NCI-H2171 treated with DMSO at 0.1 percent for 48 hours (cell line): ENCODE measurements at regions not wholly inside any gene's neighbourhood (a gene's known extent, or its start where the extent isn't known, plus 50 kb on each side); places are given as distances from the start of the nearest gene placed in this dataset.

Source experiments
- DNase-seq: peaks from one replicate; lab custom pipeline; 2025; lab: John Stamatoyannopoulos, UW

DNA sequence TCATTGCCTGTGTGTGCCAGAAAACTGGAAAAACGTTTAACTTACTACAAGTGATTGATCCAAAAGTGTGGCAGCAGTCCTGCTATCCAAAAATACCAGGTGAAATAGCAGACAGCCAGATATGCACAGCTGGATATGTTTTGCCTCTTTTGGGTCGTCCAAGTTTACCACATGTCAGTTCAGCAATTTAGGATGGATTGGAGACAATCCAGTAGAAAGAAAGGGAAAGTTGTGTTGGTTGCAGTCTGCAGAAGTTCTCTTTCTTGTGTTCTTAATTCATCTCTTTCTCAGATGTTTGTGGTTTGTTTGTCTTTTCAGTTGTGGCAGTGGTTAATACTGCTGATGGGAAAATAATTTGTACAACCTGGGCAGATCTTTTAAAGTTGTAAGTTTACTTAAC is 645.0 kb downstream of the PTPRC start:
- no peak for DNase-seq

DNA sequence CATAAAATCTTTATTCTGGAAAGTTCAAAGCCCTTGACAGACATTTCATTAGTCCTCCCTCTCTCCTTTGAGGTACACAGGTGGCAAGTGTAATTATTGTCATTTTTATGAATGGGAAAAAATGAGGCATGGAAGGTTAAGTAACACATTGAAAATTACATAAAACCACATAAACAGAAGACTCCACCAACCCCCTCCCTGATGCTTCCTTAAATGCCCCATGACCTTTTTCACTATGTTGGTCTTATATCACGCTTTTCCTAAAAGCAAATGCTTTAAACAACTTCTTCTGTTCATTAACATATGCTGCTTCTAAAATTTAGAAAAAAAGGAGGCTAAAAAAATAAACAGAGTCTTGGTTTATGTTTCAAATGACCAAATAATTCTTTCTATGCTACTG is 648.4 kb downstream of the PTPRC start:
- DNase-seq: no peak

DNA sequence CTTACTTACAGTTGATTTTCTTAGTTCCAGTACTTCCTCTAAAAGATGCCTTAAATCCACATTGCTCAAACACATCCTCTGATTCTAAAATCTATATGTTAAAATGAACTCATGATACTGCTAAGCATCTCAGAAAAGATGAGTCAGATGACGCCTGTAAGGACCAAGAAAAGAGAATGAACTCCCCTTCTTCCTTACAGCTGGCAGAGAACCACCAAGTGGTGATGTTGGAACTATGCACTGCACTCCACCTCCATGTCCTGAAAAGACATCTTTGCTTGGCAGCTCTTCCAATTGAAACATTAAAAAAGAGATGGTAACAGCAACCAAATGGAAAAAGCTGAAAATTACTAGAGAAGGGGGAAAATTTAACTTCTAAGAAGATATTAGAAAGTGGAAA is 648.8 kb downstream of the PTPRC start:
- DNase-seq: no peak

DNA sequence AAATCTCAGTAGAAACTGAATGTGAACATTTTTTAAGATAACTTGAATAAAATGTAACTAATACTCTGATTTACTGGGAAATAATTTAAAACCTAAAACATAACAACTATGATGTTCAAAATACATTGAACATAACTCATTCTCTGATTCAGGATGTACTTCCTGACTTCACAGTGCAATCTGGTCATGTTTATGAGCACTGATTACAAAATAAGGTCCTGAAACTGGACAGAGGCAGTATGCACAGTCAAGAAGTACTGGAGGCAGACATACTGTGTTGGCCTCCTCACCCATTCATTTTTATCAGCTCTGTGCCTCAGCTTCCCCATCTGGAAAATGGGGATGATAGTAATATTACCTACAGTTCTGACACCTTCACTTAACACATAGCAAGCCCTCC is 651.3 kb downstream of the PTPRC start:
- DNase-seq: no peak

DNA sequence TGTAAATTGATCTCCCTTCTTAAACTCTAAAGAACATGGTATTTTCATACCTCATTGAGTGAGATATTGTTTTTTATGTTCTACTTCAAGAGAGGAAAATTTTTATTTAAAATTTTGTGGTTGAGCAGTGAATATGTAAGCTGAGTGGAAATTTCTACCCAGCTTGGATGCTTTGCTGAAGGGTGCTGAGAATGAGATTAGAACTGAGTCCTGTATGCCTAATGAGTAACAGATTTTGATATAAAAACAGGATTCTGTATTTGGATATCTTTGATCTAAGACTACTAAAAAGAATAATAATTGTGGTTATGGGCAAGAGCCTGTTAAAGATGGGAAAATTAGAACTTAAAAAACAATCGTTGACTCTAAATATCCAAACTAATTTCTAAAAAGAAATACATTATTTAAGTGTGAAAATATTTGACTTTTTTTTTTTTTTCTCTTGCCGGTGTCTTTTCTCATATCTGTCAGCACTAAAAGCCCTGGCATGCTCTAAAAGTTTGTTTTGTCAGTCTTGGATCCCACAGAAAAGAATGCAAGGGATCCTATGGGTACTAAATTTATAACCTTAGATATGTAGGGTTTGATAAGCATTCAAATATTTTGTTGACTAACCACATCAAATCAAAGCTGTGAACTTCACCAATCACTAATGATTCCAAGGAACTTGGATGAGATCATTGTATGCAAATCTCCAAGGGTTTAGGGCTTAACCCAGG is 652.3 kb downstream of the PTPRC start:
- no peak for DNase-seq

DNA sequence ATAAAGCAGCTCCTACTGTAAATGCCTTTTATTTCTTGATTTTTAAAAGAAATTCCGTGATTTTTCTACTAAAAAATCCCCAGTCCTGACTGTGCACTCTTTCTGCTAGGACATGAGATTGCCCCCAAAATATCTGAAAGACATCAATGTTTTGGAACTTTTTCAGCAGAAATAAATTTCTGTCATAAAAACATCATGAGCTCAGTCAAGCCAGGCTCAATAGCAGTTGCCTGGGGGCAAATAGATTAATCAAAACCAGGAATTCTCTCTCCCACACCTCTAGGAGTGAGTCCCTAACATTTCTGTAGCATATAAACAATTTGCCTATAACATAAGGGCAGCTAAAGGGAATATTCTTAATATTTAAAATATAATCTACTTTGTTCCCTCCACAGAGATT is 654.1 kb downstream of the PTPRC start:
- no peak for DNase-seq

DNA sequence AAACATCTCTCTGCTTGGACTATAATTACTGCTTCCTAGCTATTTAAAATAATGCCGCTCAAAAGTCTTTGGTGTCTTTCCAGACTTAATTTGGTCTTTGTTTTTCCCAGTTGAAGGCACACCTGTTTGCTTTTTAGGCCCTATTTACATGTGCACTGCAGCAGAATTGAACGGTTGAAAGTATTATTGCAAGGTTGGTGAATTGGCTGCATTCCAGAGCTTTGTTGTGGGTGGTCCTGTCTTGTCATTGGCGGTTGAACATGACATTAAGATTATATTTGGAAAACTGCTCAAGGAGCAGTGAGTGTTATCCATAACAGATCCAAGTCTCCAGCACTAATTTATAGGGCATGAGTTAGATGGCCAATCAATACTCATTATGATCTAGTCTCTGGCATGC is 656.3 kb downstream of the PTPRC start:
- peak; percentile 19 for DNase-seq

DNA sequence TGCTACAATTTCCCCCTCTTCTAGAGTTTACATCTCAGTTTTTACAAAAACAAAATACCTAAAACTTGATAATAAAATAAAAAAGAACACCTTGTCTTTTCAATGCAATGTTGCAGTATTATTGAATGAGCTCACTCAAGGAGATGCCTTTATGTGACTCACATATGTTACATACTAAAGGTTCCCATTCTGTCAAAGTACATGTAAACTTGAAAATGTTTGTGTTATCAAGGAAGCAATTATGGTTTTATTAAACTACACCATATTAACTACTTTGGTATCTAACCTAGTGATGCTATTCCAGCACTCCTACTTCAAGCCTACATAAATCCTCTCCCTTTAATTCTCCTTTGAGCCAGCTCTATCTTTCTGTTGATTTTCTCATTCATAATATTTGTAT is 658.3 kb downstream of the PTPRC start:
- no peak for DNase-seq

DNA sequence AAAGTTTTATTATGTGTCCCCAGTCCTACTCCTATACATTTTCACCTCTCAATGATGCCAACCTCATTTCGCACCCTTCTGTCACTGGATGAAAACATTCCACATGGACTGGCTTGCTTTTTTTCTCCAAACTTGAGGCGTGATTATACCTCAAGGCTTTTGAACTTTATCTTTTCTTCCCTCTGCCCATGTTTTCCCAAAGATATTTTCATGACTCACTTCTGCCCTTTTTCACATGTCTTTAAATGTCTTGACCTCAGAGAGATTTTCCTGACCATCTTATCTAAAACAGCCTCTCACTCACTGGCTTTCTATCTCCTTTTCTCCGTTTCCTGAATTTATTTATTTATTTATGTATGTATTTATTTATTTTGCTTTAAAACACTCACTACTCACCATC is 659.0 kb downstream of the PTPRC start:
- no peak for DNase-seq

DNA sequence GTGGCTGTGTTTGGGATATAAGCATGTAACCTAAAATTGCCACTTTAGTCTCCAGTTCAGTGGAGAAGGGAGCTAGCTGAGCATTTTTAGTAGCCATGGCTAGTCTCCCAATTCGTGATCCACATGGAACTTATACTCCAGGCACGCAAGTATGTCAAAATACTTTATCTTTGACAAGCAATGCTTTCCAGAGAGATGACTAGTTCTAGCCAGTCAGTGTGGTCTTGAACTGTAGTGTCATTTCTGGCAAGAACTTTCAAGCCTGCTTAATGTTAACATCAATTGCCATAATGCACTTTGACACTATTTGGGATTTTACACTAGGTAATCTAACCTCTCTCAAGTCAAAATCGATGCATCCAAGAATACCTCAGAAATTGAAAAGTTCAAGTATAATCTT is 660.0 kb downstream of the PTPRC start:
- DNase-seq: no peak

DNA sequence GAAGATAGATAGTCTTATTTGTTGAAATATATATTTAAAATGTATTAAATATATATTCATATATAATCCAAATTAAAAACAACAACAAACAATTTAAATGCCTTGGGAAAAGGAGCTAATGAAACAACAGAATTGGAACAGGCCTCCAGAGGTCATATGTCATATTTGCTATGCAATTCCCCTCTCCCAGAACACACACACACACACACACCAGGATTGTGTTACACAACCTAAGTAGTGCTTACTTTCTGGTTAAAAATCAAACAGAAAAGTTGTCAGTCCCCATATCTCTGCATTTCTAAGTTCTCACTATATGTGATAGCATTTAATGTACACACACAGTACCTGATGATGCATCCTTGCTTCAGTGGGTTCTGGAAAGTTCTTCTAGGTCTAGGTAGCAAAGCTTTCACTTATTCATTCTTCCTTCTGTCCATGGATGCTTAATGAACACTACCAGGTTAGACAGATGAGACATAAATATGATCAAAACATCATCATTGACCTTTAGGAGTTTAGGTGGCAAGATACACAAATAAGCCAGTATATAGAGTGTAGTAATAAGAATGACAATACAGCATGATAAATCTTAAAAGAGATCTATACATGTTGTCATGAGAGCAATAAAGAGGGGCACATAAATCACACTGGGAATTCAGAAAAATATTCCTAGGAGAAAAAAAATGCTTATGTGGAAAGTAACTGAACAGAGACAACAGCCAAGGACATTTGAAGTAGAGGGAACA is 662.8 kb downstream of the PTPRC start:
- DNase-seq: no peak

DNA sequence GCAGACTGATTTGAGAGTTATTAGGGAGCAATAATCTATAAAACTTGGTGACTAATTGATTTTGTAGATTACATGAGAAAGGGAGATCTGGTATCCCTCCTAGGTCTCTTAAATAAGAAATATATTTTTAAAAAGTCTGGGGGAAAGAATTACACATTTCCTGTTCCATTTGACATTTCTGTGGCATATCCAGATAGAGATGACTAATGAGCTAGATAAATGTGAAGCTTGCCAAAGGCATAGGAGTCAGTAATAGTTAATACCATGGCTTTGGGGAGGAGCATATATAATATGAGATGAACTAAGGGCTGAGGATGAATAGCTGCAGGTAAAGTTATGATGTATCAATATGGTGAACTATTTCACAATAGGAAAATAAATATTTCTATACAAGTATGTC is 663.7 kb downstream of the PTPRC start:
- no peak for DNase-seq

DNA sequence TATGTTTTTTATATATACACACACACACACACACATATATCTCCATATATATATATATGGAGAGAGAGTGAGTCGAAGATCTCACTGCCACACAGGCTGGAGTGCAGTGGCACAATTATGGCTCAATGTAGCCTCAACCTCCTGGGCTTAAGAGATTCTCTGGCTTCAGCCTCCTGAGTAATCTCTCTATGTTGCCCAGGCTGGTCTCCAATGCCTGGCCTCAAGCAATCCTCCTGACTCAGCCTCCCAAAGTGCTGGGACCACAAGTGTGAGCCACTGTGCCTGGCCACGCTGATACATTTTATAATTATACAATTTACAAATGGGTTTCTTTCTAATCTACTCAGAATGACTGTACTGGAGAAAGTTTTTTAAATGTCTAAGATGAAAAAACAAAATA is 664.2 kb downstream of the PTPRC start:
- DNase-seq: no peak

DNA sequence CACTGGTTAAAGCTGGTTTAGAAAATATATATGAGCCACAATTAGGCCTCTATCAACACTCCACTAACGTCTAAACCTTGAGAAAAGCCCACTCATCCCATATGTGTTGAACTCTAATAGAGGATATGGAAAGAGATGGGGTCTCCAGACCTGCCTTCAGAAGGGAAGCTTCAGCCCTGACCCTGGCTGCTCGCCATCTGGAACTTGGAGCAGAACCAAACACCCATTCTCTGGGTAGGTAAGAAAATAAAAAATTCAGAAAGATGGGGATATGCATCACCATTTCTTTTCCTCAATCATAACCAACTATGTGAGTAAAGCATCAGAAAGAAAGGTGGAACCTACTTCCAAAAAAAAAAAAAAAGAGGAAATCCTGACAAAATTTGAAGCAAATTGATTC is 666.2 kb downstream of the PTPRC start:
- DNase-seq: no peak

DNA sequence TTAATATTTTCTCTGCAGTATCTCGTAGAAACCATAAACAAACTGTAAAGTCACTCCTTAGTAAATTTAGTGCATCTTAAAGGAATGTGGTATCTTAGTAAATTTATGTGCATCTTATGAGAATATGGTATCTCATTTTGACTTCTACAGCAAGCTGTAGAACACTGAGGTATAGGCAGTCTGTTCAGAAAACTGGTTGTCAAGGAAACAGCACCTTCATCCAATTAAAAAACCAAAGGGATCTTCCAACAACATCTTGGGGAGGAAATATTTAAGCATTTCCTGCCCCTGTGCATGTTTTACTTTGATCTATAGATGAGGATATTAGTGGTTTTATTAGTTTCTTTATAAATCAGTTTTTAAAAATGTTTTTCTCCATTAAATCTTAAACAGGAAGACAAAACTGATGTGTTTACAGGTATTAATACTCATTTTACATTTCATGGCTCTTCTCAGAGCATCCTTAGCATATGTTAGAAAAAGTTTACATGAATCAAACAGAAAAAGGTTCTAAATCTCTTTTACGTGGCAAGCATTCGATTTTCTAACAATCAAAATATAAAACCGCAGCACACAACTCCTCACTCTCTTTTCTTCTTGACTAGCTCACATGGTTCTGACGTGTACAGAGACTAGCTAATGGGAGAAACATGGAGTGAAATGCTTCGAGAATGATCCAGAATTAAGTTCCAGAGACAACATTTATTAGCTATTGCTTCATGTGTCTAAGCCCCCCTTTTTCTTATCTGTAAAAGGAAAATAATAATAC is 668.8 kb downstream of the PTPRC start:
- DNase-seq: no peak

DNA sequence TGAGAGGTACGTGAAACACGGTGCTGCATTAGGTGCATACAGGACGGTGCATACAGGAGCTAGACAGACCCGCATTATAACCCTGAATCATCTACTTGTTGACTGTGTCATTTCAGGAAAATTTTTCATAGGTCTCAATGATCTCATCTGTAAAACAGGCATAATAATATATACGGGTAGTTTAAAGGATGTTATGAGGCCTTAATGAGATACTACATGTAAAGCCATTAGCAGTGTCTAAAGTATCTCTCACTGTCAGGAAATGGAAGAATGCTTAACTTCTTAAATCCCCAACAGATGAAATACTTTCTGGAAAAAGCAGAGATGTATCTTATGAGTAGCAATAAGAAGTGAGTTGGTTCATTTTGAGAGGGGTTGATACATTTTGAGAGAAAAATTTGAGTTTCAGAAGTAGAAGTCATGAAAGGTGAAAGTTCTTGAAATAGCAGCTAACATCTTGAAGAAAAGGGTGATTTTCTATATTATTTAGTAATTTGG is 669.6 kb downstream of the PTPRC start:
- DNase-seq: no peak

DNA sequence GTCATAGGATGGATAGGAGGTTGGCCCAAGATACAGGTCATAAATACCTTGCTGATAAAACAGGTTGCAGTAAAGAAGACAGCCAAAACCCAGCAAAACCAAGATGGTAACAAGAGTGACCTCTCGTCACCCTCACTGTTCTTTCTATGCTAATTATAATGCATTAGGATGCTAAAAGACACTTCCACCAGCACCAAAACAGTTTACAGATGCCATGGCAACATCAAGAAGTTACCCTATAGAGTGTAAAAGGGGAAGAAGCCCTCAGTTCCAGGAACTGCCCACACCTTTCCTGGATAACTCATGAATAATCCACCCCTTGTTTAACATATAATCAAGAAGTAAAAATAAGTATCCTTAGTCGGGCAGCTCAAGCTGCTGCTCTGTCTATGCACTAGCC is 671.9 kb downstream of the PTPRC start:
- DNase-seq: no peak

DNA sequence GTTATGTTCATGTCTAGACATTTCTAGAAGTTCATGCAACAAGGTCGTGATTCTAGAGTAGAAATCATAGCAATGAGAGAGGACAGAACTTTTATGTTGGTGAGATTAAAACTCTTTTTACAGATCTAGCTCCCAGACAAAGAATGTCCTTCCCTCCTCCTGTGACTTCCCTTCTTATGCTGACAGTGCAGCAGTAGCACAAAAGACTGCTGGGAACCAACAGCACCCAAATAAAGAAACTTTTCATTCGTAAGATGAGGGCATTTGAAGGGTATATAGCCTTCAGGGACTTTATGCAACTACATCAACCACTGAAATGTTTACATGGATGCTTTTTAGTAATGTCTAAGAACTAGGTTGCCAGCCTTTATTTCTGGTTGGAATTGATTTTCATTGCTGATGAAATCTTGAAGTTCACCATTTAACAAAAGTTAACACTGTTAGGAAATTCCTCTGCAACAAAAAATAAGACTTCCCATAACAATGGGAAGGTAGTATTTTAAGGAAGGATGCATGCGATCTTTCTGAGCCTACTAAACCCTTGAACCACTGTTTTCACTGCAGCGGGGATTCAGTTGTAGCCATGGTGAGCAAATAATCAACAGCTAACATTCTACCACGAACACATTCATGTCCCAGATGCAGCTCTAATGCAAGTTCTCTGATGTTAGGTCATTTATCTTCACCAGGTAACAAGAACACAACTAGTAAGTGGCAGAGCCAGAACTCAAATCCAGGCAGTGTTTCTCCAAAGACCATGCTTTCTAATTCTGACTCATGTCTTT is 672.8 kb downstream of the PTPRC start:
- no peak for DNase-seq

DNA sequence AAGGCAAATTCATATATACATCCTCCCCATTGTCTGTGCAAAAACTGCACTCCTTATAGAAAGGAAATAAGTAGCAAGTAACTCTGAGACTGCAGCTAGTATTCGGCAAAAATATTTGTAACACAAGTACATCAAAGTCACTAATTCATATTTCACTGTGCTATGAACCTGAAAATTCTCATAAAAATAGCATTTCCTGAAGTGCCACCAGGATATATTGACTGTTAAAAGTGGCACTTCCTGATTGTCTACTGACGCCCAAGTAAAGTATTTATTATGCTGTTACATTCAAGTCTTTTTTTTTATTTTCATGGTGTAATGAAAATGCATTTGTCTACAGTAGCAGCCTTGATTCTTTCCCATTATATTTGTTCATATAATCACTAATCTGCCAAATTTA is 673.8 kb downstream of the PTPRC start:
- no peak for DNase-seq

DNA sequence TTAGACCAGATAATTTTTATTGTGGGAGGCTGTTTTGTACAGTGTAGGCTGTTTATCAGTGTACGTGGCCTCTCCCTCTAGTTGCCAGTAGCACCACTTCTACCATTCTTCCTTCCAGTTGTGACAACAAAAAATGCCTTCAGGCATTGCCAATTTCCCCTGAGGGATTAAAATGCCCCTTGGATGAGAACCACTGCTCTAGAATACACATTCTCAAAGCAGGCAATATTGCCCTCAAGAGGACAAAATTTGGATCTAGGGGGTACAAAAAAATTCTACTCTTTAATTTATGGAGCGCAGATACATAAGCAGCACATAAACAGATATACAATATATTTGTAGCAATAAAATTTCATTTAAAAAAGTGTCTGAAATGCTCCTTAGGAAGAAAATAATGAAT is 674.6 kb downstream of the PTPRC start:
- no peak for DNase-seq

DNA sequence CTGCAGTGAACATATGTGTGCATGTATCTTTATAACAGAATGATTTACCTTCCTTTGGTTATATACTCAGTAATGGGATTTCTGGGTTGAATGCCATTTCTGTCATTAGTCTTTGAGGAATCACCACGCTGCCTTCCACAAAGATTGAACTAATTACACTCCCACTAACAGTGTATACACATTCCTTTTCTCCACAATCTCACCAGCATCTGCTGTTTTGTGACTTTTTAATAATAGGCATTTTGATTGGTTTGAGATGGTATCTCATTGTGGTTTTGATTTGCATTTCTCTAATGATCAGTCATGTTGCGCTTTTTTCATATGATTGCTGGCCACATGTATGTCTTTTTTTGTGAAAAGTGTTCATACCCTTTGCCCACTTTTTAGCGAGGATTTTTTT is 680.5 kb downstream of the PTPRC start:
- DNase-seq: no peak

DNA sequence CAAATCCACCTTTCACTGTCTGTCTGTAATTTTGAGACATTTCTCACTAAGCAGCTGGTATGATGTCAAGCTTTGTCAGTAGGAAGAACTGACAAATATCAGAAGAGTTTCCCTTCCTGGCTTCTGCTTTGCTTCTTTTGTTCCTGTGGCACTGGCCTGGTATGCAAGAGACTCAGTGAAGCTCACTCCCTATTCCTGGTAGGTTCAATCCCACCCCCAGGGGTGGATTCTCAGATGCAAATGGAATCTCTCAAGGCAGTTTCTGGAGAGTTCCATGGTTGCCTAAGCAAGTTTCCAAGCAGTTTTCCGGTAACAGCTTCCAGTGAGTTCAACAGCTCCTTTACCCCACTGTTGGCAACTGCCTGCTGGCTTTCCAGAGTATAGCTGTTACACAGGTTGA is 683.4 kb downstream of the PTPRC start:
- DNase-seq: no peak
